Bone marrow (tissue), 2 donors: ENCODE measurements at regions not wholly inside any gene's neighbourhood (a gene's known extent, or its start where the extent isn't known, plus 50 kb on each side); places are given as distances from the start of the nearest gene placed in this dataset.

ENCODE experiments used
- DNase-seq, 2 donors: peaks; one replicate each; lab custom pipeline; 2025; lab: John Stamatoyannopoulos, UW

DNA sequence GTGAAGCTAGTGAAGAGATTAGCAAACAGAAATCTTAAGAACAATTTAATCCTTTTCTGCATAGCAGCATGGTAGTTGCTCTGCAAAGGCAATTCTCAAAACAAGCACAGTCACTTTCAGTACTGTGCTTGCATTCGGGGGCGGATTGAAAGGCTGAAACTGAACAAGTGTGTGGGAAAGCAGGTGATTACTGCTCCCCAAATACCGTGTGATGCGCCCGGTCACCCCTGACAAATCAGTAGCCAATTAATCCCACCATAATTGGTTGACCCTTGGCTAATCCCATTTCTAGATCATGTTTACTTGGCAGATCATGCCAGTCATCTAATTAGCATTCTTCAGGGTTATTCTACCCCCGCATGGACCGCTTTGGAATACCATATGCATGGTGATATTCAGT lies 76.5 kb upstream of the ADRB1 start:
- DNase-seq = no peak

DNA sequence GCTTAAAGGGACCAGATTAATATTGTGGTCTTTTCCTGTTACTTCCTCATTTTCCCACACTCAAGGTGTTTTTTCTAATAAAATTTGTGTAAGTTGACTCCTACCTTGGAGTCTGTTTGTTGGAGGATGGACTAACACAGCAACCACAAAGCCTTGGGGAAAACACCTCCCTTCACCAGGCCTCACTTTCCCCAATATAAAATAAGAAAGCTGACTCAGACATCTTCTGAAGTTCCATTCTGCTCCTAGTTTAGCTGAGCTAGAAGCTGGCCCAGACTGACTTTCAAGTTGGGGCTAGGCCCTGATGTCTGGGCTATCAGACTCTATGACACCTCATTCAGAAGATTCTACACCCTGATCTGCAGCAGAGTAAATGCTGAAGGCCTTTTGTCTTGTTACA lies 73.0 kb upstream of the ADRB1 start:
- no peak for DNase-seq

DNA sequence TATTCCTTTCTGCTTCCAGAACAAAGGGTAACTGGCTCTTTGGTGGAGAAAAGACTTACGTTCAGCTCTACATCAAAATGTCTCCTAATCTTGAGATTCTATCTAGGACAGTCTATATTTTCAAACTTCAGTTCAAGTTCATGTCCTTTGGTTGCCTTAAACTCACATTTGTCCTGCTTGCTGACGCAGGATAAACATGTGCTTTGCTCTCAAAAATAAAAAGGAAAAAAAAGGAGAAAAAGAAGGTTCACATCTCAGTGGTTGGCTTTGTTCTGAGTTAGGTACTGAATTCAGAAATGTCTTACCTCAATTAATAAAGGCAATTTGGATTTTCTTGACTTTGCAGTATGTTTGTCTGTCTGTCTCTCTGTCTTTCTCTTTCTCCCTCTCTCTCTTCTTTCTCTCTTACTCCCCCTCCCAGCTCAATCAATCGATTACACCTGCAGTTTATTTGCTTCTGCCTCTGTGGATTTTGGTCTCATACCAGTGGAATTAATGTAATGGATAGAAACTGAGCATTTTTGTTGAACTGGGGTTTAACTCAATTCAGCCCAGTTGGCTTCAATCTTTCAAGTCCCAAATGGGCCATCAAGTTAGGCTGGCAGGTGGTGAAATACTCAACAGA lies 72.2 kb upstream of the ADRB1 start:
- no peak for DNase-seq

DNA sequence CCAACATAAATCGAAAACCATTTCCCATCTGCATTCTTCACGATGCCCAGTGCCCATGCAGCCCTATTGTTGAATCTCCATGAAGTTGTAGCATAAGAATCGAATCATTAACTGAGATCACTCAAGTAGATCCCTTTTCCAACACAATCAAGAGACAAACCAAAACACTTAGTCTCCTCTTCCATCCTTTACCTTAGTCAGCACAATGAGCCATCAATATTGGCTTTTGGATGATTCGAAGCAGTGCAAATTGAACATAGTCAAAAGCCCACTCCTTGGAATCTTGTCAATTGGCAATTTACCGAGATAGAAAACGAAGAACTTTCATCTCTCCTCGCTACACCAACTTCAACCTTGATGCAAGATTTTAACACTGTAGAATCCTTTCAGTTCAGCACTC lies 66.5 kb upstream of the ADRB1 start:
- DNase-seq = no peak

DNA sequence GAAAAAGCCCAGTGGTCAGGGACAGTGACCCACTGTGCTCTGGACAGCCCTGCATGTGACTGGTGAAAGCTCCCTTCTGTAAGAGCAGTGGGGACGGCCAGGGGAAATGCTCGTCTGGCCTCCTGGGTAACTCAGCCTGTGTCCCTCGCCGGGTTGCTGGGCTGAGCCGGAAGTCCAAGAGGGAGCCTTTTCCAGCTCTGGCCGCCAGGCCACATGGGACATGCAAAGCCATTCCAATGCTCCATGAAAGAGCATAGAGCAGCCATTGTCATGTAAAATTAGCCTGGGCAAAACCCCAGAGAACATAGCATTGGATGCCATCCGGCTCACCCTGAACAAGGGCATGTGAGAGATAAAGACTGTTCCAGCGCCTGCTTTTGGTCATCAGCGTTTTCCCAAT lies 64.9 kb upstream of the ADRB1 start:
- no peak for DNase-seq

DNA sequence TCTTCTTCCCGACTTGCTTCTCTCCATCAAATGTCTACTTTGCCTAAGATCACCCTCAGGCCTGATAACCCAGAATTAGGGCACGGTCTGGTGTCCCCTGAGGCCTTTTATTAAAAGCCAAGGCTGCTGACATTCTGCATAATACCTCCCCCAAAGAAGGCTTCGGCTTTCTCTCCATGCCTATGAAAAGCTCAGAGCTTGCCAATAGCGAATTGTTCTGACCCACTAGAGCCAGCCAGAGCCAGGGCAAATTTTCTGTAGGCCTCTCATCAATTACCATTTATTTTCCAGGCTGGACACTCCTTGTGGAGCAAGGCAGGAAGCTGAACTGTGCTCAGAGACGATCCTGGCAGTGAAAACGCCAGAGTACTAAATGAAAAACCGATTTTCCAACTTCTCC lies 64.3 kb upstream of the ADRB1 start:
- no peak for DNase-seq

DNA sequence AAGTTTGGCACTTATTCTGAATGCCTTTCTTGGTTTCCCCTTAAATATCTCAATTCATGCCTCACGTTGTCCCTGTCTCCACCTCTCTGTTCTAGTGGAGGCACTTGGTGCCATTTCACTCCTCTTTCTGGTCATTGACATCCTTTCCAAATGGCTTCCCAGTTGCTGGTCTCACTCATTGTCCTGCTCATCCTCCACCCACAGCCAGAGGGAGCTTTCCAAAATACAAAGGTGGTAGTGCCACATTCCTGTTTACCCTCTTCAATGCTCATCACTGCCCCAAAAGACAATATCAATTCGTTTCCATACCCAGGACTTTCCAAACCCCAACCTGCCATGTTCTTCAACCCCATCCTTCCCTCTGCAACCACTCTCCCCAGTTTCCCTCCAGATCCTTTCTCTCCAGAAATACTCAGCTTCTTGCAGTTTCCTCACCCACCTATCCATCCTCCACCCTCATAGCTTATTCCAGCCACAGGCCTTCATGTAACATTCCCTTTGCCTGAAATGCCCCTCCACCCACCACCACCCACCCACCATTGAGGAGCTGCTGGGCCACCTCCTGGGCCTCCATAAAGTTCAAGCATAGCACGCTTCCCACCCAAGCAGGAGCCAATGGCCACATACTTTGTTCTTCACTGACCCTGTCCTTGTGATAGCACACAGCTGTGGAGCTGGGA lies 63.1 kb upstream of the ADRB1 start:
- DNase-seq = no peak

DNA sequence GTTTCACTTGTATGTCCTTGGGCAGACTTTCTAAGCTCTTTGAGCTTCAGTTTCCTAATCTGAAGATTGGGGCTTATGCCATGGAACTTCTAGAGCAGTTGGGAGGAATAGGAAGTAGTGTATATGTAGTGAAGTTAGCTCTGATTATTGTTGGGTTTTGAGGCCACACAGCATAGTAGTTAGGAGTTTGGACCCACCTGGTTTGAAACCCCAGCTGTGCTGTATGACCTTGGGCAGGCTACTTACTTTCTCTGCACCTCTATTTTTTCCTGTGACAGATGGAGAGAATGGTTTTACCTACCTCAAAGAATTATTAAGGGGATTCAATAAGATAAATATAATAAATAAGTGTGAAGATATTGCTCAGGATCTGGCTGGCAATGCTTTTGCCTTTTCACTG lies 61.4 kb upstream of the ADRB1 start:
- no peak for DNase-seq

DNA sequence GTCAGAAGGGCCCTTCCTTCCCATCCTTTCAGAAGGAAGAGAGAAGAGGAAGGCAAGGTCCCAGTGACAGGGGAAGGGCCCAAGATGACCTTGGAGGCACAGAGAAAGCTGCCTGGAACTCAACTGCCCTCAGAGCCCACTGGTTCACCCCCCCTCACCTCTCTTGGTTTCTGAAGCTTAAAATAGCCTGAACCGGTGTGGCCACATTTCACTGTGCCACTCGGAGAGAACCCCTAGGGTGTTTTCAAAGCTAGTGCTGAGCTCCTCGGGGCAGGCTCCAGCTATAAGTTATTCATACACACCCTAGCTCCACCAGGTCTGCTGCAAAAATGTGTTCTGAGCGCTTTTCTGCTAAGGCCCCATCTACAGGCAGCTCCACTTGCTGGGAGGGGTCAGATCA lies 60.9 kb upstream of the ADRB1 start:
- DNase-seq = no peak

DNA sequence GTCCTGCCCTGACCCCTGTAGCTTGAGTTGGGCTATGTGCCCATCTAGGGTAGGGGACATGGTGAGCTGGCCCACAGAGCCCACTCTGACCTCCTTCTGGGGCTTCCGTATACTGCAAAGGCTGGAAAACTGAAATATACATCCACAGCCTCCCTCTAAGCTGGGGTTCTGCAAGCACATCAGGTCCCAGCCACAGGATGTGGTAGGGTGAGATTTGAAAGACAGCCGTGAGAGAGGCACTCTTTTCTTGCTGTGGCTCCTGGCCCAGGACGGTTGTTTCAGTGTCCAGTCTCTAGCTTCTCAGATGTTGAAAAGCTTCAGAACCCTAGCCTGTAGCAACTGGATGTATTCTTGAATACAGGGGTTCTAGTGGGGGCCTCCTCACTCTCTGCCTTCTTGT lies 60.1 kb upstream of the ADRB1 start:
- DNase-seq = no peak

DNA sequence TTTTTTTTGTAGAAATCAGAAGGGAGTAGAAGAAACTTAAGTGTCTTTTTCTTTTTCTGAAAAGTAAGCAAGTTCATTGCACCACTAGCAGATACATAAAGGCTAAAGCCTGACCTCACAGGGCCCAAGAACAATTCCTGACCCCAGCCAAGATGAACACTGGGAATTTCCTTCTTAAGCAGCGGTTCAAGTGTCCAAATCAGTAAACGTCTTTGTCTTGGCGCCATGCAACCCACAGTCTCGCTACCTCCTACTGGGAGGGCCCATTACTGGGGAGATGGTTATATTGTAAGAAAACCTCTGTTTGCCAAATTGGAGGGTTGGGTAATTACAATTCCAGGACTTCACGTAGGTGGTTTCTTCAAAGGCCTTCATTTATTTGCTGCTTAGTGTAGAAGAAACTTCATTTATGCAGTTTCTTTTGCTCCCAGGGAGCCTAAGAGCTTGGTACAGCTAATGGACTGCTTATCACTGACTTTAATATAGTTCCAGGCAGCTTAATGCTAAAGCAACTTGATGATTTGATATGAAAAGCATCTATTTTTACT lies 58.3 kb upstream of the ADRB1 start:
- no peak for DNase-seq

DNA sequence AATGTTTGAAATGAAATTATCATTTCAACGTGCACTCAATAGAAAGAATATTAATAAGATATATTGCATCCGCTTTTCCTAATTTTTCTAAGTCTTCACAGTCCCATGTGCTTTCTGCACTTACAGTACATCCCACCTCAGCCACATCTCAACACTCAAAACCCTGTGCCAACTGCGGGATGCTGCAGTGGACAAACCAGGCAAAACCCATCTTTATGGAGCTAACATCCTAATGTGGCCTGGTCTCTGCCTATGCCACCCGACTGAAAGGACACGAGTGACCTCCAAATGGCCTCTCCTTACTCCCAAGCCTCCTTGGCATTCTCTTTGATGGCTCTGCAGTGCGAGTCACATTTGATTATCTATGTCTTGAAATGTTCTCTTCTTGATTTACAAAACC lies 57.4 kb upstream of the ADRB1 start:
- no peak for DNase-seq

DNA sequence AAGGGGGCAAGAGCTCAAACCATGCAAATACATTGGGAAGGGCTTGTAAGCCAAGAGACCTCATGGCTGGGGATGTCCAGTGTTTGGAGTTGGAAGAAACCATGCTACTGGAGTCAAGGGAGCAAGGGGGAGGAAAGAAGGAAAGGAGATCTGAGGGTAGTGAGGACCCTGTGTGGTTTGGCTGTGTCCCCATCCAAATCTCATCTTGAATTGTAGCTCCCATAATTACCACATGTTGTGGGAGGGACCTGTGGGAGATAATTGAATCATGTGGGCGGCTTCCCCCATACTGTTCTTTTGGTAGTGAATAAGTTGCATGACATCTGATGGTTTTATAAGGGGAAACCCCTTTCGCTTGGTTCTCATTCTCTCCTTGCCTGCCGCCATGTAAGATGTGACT lies 56.5 kb upstream of the ADRB1 start:
- no peak for DNase-seq

DNA sequence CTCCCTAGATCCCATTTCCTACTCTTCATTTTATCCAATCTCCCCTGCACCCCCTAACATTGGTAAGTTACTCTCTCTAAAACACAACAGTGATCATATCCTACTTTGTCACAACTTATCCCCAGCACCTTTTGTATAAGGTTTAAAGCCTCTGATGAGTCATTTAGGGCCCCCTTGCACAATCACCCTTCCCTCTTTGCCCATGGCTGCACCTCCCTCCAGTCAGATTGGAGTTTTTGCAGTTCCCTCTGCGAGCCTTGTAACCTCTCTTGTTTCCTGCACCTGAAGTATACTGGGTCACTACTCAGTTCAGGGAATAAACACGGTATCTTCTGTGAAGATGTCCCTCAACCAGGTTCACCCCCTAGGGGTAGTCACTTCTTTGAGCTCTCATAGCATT lies 55.9 kb upstream of the ADRB1 start:
- DNase-seq = peak; percentile 16 to 54

DNA sequence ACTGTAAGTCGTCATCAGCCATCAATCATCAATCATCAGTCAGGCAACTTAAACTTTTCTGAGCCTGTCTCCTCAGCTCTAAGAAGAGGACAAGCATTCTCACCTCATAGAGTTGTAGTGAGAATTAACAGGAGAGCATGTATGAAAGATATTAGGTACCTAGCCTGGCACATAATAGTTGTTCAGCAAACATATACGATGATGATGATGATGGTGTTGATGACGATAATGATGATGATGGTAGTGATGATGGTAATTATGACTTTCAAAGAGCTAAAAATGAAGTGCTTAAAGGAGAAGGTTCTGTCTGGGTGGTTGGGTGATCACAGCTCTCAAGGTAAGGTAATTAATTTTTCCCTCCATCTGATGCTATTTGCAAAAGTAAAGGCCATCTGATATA lies 55.1 kb upstream of the ADRB1 start:
- DNase-seq = no peak

DNA sequence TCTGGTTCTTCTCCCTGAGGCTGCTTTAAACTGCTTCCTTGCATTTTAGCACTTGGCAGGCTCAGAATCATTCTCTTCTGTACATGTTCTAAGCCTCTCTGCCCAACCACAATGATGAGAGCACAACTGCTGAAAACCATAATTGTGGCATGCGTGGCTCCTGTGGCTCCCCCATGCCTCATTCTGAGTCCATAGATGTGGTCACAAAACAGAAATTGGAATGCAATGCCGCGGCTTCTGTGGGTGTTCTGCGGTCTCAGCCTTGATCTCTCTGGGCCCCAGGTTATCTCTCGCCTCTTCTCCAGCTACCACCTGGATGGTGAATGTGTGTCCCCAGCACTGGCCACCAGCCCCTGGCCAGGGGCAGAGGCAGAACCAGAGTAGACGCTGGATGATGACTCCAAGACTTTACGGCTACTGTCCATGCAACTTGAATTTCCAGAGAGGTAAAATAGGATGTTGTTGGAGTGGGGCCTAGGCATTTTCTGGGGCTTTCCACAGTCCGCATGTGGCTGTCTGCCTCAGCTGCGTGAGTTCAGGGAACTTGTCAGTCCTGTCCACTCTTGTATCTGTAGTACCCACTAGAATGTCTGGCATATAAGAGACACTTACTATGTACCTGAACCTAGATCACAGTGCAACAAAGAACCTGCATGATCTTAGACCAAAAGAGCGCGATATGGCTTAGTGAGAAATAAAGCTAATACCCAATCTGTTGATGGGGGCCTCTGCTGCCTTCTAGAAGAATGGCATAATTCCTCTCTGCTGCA lies 52.4 kb upstream of the ADRB1 start:
- no peak for DNase-seq

DNA sequence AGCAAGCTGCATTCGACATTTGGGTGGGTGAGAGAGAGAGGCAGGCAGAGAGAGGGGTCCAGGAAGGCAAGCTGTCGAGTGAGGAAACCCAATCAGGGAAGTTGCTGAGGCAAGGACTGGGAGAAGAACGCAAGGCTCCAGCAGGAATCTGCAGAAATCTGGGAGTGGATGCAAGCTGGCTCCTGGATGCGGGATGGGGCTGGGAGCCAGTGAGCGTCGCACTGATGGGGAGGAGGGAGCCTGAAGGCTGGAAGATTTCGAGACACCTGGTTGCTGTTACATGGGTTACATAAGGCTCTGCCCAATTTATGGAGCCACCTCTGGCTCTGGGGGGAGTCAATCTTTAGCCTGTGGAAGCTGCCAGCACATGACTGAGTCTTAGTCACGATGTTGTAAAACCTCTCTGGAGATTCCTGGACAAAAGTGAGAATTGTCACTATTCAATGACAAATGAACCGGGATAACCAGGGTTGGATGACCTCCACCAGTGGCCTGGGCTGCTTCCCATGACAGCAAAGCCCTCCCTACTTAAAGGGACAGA lies 51.1 kb upstream of the ADRB1 start:
- DNase-seq = no peak

DNA sequence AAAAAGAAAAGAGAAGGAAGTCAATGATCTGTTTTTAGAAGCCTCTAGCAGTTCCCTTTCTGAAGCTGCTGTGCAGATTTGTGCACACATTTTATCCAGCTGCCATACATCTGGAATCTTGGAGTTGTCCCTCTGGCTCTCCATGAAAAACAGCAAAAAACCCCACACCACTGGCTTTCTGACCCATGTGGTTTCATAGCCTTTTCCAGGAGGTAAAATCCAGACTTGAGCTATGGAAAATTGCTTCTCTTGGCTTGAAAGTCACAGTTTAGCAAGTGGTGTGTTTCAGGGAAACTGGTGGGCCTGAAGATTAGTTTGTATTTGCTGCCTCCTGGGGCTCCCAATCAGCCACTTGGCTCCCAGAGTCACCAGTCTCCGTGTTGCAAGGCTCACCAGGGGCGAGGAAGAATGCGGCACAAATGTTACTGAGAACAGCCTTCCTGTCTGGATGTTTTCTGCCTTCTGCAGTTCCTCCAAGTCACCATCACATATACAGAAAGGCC lies 50.1 kb upstream of the ADRB1 start:
- DNase-seq = peak in 1 of 2 donors; percentile 6
